K562 (cell line): ENCODE measurements at regions not wholly inside any gene's neighbourhood (a gene's known extent, or its start where the extent isn't known, plus 50 kb on each side); places are given as distances from the start of the nearest gene placed in this dataset.

Experiments
- ATAC-seq: fragments of 200-7000 bp; cut with Tn5 transposase; 3 replicates; pipeline ENCODE4 v1.9.1; 2020; ENCODE audit warnings: moderate library complexity
- BruUV-seq: library from RNA; stranded (reverse); fragments of 400-500 nt; replicated peaks from 2 replicates; lab custom pipeline; 2021; lab: Mats Ljungman, UMichigan
- CTCF ChIA-PET: fragments of 300-600 bp; formaldehyde crosslinking; extraction: SDS; loops from one replicate; lab custom pipeline; 2021; ENCODE audit warnings: low intra/inter-chr PET ratio; lab: Yijun Ruan, JAX
- POLR2A ChIA-PET: fragments of 300-600, 350-650 bp; sonication (Branson Sonifier 250); formaldehyde crosslinking; extraction: SDS; loops from one replicate; lab custom pipeline; 2021; ENCODE audit warnings: antibody characterized with exemption, inconsistent platforms; lab: Yijun Ruan, JAX
- DNase-seq, 4 experiments: peaks; one replicate each; pipeline versions ENCODE4 v3.0.0 to v3.0.0-alpha.2; 2011 to 2018; ENCODE audit warnings: low spot score in 3 of 4, mixed read lengths in 3 of 4; ENCODE audit errors: extremely low read depth in 1 of 4
- FAIRE-seq: peaks from 2 replicates; lab custom pipeline; 2011; peaks lifted over from hg19 to GRCh38; lab: Jason Lieb, UNC
- H2AFZ ChIP-seq: 2 replicates; pipeline ENCODE4 v1.6.0; 2011; ENCODE audit warnings: low read depth, low read length, control low read depth, inconsistent platforms
- H3K27ac ChIP-seq: fragments of 200-600 bp; 3 replicates; pipeline ENCODE4 v1.8.0; 2011; ENCODE audit warnings: low read depth, mild to moderate bottlenecking, control low read depth, inconsistent platforms, low read length, moderate library complexity, mixed read lengths; ENCODE audit errors: extremely low read depth
- H3K27me3 ChIP-seq, 2 experiments: fragments of 300-600 bp in 1 of 2; 2 replicates in 1 of 2; 3 replicates in 1 of 2; pipeline versions ENCODE4 v1.6.0 to v1.8.0; 2011; ENCODE audit warnings: inconsistent platforms in 2 of 2, low read length in 2 of 2, mild to moderate bottlenecking in 1 of 2, mixed read lengths in 1 of 2, moderate library complexity in 1 of 2; ENCODE audit not compliant: control insufficient read depth in 2 of 2, insufficient read depth in 2 of 2
- H3K36me3 ChIP-seq: fragments of 300-600 bp; 3 replicates; pipeline ENCODE4 v1.8.0; 2011; ENCODE audit warnings: mild to moderate bottlenecking, low read length, inconsistent platforms; ENCODE audit not compliant: control insufficient read depth, insufficient read depth
- H3K4me1 ChIP-seq, 2 experiments: fragments of 200-600 bp in 1 of 2; replicated peaks in 1 of 2; 2 replicates in 1 of 2; 3 replicates in 1 of 2; pipeline versions ENCODE4 v1.5.1 to v1.8.0; 2011; ENCODE audit warnings: inconsistent platforms in 2 of 2, low read length in 2 of 2, mild to moderate bottlenecking in 1 of 2, mixed read lengths in 1 of 2, moderate library complexity in 1 of 2; ENCODE audit not compliant: control insufficient read depth in 2 of 2, insufficient read depth in 2 of 2
- H3K4me2 ChIP-seq: 2 replicates; pipeline ENCODE4 v1.6.1; 2011; ENCODE audit warnings: low read length, control low read depth, inconsistent platforms, mixed read lengths; ENCODE audit not compliant: insufficient read depth
- H3K4me3 ChIP-seq: fragments of 200-600 bp; sonication (generic), shearing (Covaris generic); 2 replicates; pipeline ENCODE4 v1.5.1; 2016; ENCODE audit warnings: control low read depth, inconsistent platforms
- H3K79me2 ChIP-seq: fragments of 200-600 bp; 3 replicates; pipeline ENCODE4 v1.8.0; 2011; ENCODE audit warnings: low read length, inconsistent platforms; ENCODE audit not compliant: control insufficient read depth, insufficient read depth
- H3K9ac ChIP-seq, 2 experiments: 2 replicates each; pipeline versions ENCODE4 v1.6.0 to v1.6.1; 2011; ENCODE audit warnings: low read depth in 2 of 2, low read length in 2 of 2, control low read depth in 1 of 2, inconsistent platforms in 1 of 2, mild to moderate bottlenecking in 1 of 2, mixed read lengths in 1 of 2; ENCODE audit not compliant: insufficient read depth in 1 of 2
- H3K9me1 ChIP-seq: one replicate; pipeline ENCODE4 v1.6.0; 2011; ENCODE audit warnings: inconsistent platforms, mild to moderate bottlenecking, low read length, moderate library complexity; ENCODE audit not compliant: control insufficient read depth, insufficient read depth
- H3K9me3 ChIP-seq: replicated peaks from 2 replicates; pipeline ENCODE4 v1.5.1; 2011; ENCODE audit warnings: low read depth, low read length, inconsistent platforms; ENCODE audit not compliant: control insufficient read depth, insufficient read depth
- H4K20me1 ChIP-seq: replicated peaks from 2 replicates; pipeline ENCODE4 v1.6.1; 2011; ENCODE audit warnings: low read length, inconsistent platforms, mixed read lengths; ENCODE audit not compliant: control insufficient read depth, insufficient read depth
- CEBPG ChIP-seq, 3 experiments: fragments of 200-800 bp in 1 of 3; sonication (Bioruptor generic) in 1 of 3; sonication (generic) in 1 of 3; formaldehyde crosslinking in 1 of 3; IDR thresholded peaks in 2 of 3; conservative IDR thresholded peaks in 1 of 3; 2 replicates each; pipeline versions ENCODE4 v1.6.1 to v1.8.0; 2016 to 2022; ENCODE audit warnings: missing compliant biosample characterization in 2 of 3, missing genetic modification characterization in 2 of 3, mild to moderate bottlenecking in 1 of 3, missing genetic modification reagents in 1 of 3
- EP400 ChIP-seq: fragments of 450-650 bp; IDR thresholded peaks from 2 replicates; pipeline ENCODE4 v1.6.1; 2017; ENCODE audit warnings: antibody characterized with exemption, mild to moderate bottlenecking, moderate library complexity
- FIP1L1 ChIP-seq: fragments of 200-400 bp; formaldehyde crosslinking; IDR thresholded peaks from 2 replicates; pipeline ENCODE4 v1.6.1; 2018; ENCODE audit warnings: mild to moderate bottlenecking, low read depth, low read length; ENCODE audit not compliant: poor library complexity, severe bottlenecking
- IFI16 ChIP-seq: fragments of 250-450 bp; sonication (Bioruptor Pico); IDR thresholded peaks from 2 replicates; pipeline ENCODE4 v2.1.2; 2022; ENCODE audit warnings: mild to moderate bottlenecking, inconsistent platforms
- MCM7 ChIP-seq, 2 experiments: fragments of 450-650 bp; IDR thresholded peaks; 2 replicates each; pipeline ENCODE4 v1.6.1; 2016 to 2018
- MED1 ChIP-seq: sonication (generic); formaldehyde crosslinking; IDR thresholded peaks from 2 replicates; pipeline ENCODE4 v1.8.1; 2023; ENCODE audit warnings: missing genetic modification reagents, borderline replicate concordance
- MEF2A ChIP-seq: IDR thresholded peaks from 2 replicates; pipeline ENCODE4 v1.6.1; 2011; ENCODE audit warnings: low read depth, mild to moderate bottlenecking, low read length, moderate library complexity; ENCODE audit not compliant: control insufficient read depth
- NFATC3 ChIP-seq: fragments of 450-650 bp; IDR thresholded peaks from 2 replicates; pipeline ENCODE4 v1.6.1; 2017; ENCODE audit warnings: mild to moderate bottlenecking
- POLR3G ChIP-seq: IDR thresholded peaks from 2 replicates; pipeline ENCODE4 v1.6.1; 2011; ENCODE audit not compliant: insufficient read length, insufficient replicate concordance; ENCODE audit errors: extremely low read depth
- TARDBP ChIP-seq: fragments of 450-650 bp; IDR thresholded peaks from 2 replicates; pipeline ENCODE4 v1.6.1; 2016
- THAP12 ChIP-seq: fragments of 250-450 bp; sonication (Bioruptor Pico); IDR thresholded peaks from 2 replicates; pipeline ENCODE4 v1.9.0; 2021; ENCODE audit warnings: mild to moderate bottlenecking, inconsistent platforms
- THRAP3 ChIP-seq: fragments of 450-650 bp; IDR thresholded peaks from 2 replicates; pipeline ENCODE4 v1.6.1; 2016; ENCODE audit warnings: mild to moderate bottlenecking, inconsistent platforms, borderline replicate concordance
- ZEB2 ChIP-seq: fragments of 450-650 bp; IDR thresholded peaks from 2 replicates; pipeline ENCODE4 v1.6.1; 2016
- ZFX ChIP-seq: sonication (generic); formaldehyde crosslinking; IDR thresholded peaks from 2 replicates; pipeline ENCODE4 v1.8.0; 2022; ENCODE audit warnings: mild to moderate bottlenecking, missing genetic modification reagents, moderate library complexity
- ZNF79 ChIP-seq: fragments of 250-450 bp; sonication (Bioruptor Pico); IDR thresholded peaks from 2 replicates; pipeline ENCODE4 v1.4.0; 2020; ENCODE audit warnings: low read depth, mild to moderate bottlenecking, moderate library complexity
- WGBS: fragments of 100-300 bp; shearing (Covaris generic); methylation state at CpG from one replicate; pipeline ENCODE4 v1.1.6; 2016; ENCODE audit warnings: low coverage, mixed read lengths; ENCODE audit not compliant: insufficient coverage; ENCODE audit errors: missing lambda C conversion rate; 5-methylcytosine and 5-hydroxymethylcytosine counted together
- in situ Hi-C: fragments of 300-500 bp; cut with MboI; formaldehyde crosslinking; loops from 4 replicates; pipeline ENCODE4 v1.15.0; 2018; ENCODE audit warnings: inconsistent platforms, mixed read lengths
- intact Hi-C: fragments of 100-400 bp; cut with micrococcal nuclease; formaldehyde crosslinking; loops from 2 replicates; pipeline ENCODE4 v1.14.2; 2022

GRCh38 chr5:84590629-84591028, 205.9 kb upstream of the EDIL3 start:
- no peak overlapping the region for H3K9ac ChIP-seq
- no peaks in the 10 kb centered on the region for H3K27me3 ChIP-seq
- intact Hi-C loops = no loop called here
- in situ Hi-C loops = no loop called here
- POLR2A ChIA-PET = no interaction called here
- TF ChIP-seq CEBPG (CRISPR knock-in tag; IDR thresholded peaks at IDR 0.05) = no peak
- 0 out of 4 replicates have a peak, but pooled peaks of 1 of the 2 experiments have one; percentile 17 for TF ChIP-seq CEBPG (tag; conservative IDR thresholded peaks at IDR 0.05 in 1 of 2, IDR thresholded peaks at IDR 0.05 in 1 of 2)
- TF ChIP-seq FIP1L1 = no peak
- 6% methylated on average over 3 of the region's 3 CpGs for WGBS
- no peak for DNase-seq
- H3K9me3 ChIP-seq = no peaks in the 10 kb centered on the region; the same call in 1 of the 2 replicates
- H3K36me3 ChIP-seq = no peaks in the 10 kb centered on the region
- no peak for ATAC-seq
- no peaks in the 10 kb centered on the region for H4K20me1 ChIP-seq
- H3K4me2 ChIP-seq = no peak overlapping the region
- no peak overlapping the region for H3K4me3 ChIP-seq
- BruUV-seq = no TSS peak
- no peak overlapping the region for H2AFZ ChIP-seq
- CTCF ChIA-PET = no interaction called here
- no peak overlapping the region for H3K27ac ChIP-seq
- FAIRE-seq = no peak
- H3K9me1 ChIP-seq = no peaks in the 10 kb centered on the region
- no peaks in the 10 kb centered on the region for H3K4me1 ChIP-seq
- H3K79me2 ChIP-seq = no peaks in the 10 kb centered on the region

GRCh38 chr5:84589926-84590325, 205.2 kb upstream of the EDIL3 start:
- FAIRE-seq = no peak
- Histone ChIP-seq H3K4me2 (no peak overlapping the region), H3K27me3 (no peaks in the 10 kb centered on the region), H3K4me1 (no peaks in the 10 kb centered on the region), H3K9me1 (no peaks in the 10 kb centered on the region), H4K20me1 (no peaks in the 10 kb centered on the region), H2AFZ (no peak overlapping the region), H3K36me3 (no peaks in the 10 kb centered on the region), H3K9ac (no peak overlapping the region), H3K9me3 (no peaks in the 10 kb centered on the region; the same call in 1 of the 2 replicates), H3K4me3 (no peak overlapping the region), H3K79me2 (no peaks in the 10 kb centered on the region), H3K27ac (no peak overlapping the region)
- intact Hi-C loops (no loop called here), in situ Hi-C loops (no loop called here)
- 0% methylated on average over 1 of the region's 1 CpG for WGBS
- no peak for TF ChIP-seq THRAP3
- no peak for TF ChIP-seq ZNF79 (CRISPR knock-in tag)
- TF ChIP-seq ZEB2 = no peak
- no peak for TF ChIP-seq NFATC3
- no peak for TF ChIP-seq POLR3G
- TF ChIP-seq TARDBP = no peak
- no peak for TF ChIP-seq EP400
- TF ChIP-seq MCM7 (IDR thresholded peaks at IDR 0.05) = no peak
- no peak for TF ChIP-seq THAP12
- no peak for TF ChIP-seq MED1 (CRISPR knock-in tag)
- TF ChIP-seq IFI16 (CRISPR knock-in tag) = no peak
- no peak for TF ChIP-seq ZFX (CRISPR knock-in tag)
- TF ChIP-seq MEF2A = no peak
- BruUV-seq = no TSS peak
- CTCF ChIA-PET = no interaction called here
- DNase-seq = no peak
- ATAC-seq = no peak
- POLR2A ChIA-PET = no interaction called here
